ENCODE measurements at regions not wholly inside any gene's neighbourhood (a gene's known extent, or its start where the extent isn't known, plus 50 kb on each side); places are given as distances from the start of the nearest gene placed in this dataset.

GRCh38 chr5:88666761-88667495 is 216.1 kb downstream of the MEF2C start:
- TF ChIP-seq CTCF (conservative IDR thresholded peaks at IDR 0.05) (no peak), ZFX (IDR thresholded peaks at IDR 0.05) (no peak)
- H3K27ac ChIP-seq: no peak overlapping the region

- TF ChIP-seq CTCF (conservative IDR thresholded peaks at IDR 0.05) (no peak), ZFX (IDR thresholded peaks at IDR 0.05) (no peak)
- H3K27ac ChIP-seq: no peak overlapping the region
These were observed 217.2 kb downstream of the MEF2C start for GRCh38 chr5:88665750-88666215.

- H3K27ac ChIP-seq: no peak overlapping the region
- TF ChIP-seq ZFX (IDR thresholded peaks at IDR 0.05) (no peak), CTCF (conservative IDR thresholded peaks at IDR 0.05) (no peak)
These were observed 218.3 kb downstream of the MEF2C start for GRCh38 chr5:88664645-88665044.

- H3K27ac ChIP-seq: no peak overlapping the region
- TF ChIP-seq CTCF (conservative IDR thresholded peaks at IDR 0.05): no peak
- TF ChIP-seq ZFX (IDR thresholded peaks at IDR 0.05): no peak
These were observed 219.2 kb downstream of the MEF2C start for GRCh38 chr5:88663793-88664216.

GRCh38 chr5:88662846-88663245 is 220.1 kb downstream of the MEF2C start:
- TF ChIP-seq ZFX (IDR thresholded peaks at IDR 0.05): no peak
- no peak for TF ChIP-seq CTCF (conservative IDR thresholded peaks at IDR 0.05)
- H3K27ac ChIP-seq: no peak overlapping the region

GRCh38 chr5:88661806-88662207 is 221.2 kb downstream of the MEF2C start:
- TF ChIP-seq ZFX (IDR thresholded peaks at IDR 0.05) (no peak), CTCF (conservative IDR thresholded peaks at IDR 0.05) (no peak)
- H3K27ac ChIP-seq: no peak overlapping the region

- peak overlapping the region; percentile 24 for H3K27ac ChIP-seq
- TF ChIP-seq ZFX (IDR thresholded peaks at IDR 0.05) (no peak), CTCF (conservative IDR thresholded peaks at IDR 0.05) (no peak; the same call in none of the 2 replicates)
These were observed 221.8 kb downstream of the MEF2C start for GRCh38 chr5:88660947-88661805.
